Right renal cortex interstitium (tissue), 3 donors: ENCODE measurements at regions not wholly inside any gene's neighbourhood (a gene's known extent, or its start where the extent isn't known, plus 50 kb on each side); places are given as distances from the start of the nearest gene placed in this dataset.

Experiments
- DNase-seq, 3 donors: peaks; one replicate each; pipeline ENCODE4 v3.0.0-alpha.2; 2013; ENCODE audit warnings: low read depth in 3 of 3, low spot score in 2 of 3

DNA sequence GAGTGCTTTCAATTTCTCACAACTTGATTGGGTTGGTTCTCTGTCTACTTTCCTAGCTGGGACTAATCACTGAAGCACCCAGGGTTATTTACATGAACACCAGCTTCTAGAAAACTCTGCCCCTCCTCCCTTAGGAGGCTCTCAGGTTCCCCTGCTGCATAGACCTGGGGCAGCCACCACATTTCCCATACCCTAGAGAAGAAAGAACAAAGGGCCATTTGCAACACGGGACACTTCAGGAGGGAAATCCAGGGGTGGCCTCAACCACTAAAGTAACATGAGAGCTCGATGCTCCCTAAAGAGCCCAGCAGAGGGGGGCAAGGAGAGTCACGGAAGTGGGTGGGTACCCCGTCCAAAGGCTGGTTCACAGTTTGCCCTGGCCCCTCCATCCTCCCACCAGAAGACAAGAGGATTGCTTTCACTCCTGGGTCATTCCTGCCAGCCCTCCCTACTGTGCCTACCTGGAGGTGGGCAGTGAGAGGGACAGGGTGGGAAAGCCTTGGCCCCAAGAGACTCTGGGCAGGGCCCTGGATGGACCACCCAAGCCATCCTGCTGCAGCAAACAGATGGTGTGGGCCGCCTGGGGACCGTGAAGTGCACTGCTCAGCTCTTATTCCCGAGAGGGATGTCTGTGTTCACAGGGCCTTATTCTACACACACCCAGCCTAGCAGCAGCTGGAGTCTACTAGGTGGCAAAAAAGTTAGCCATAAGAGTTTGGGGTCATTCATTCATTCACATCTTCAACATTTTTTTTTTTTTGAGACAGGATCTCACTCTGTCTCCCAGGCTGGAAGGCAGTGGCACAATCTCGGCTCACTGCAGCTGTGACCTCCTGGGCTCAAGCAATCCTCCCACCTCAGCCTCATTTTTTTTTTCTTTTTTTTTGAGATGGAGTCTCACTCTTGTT, 392.1 kb downstream of the SOX9 start:
- DNase-seq, result no peak

DNA sequence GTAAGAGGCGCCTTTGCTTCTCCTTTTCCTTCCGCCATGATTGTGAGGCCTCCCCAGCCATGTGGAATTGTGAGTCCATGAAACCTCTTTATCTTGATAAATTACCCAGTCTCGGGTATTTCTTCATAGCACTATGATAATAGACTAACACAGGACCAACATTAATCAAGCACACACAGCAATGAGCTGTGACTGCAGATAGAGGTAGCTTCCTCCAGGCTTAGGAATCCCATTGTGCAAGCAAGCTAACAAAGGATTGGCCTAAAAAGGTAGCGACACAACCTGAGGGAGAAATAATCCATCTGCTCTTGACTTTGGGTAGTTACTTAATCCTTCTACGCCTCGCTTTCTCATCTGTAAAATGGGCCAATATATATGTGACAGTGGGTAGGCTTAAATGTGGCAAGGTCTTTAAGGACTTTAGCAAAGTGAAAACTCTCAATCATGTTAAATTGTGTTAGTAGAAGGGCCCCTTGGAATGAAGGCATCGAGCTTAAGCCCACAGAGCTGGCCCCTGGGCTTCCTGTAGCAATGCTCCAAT, 393.6 kb downstream of the SOX9 start:
- DNase-seq, result no peak

DNA sequence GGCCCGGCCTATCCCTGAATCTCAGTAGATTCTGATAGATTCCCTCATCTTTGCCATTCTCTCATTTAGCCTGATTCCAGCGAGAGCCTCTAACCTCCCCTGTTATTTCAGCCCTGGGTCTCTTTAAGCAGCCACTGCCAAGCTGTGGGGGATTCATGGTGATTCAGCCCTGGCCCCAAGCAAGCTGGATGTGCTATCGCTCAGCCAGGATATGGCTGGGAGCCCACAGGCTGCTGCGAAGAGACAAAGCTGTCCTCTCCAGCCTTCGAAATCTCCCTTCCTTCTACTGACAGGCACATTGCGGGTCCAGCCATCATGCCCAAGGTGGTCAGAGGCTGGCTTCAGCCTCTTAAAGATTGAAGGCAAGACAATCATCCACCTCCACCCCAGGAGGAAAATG, 394.1 kb downstream of the SOX9 start:
- DNase-seq, result no peak

DNA sequence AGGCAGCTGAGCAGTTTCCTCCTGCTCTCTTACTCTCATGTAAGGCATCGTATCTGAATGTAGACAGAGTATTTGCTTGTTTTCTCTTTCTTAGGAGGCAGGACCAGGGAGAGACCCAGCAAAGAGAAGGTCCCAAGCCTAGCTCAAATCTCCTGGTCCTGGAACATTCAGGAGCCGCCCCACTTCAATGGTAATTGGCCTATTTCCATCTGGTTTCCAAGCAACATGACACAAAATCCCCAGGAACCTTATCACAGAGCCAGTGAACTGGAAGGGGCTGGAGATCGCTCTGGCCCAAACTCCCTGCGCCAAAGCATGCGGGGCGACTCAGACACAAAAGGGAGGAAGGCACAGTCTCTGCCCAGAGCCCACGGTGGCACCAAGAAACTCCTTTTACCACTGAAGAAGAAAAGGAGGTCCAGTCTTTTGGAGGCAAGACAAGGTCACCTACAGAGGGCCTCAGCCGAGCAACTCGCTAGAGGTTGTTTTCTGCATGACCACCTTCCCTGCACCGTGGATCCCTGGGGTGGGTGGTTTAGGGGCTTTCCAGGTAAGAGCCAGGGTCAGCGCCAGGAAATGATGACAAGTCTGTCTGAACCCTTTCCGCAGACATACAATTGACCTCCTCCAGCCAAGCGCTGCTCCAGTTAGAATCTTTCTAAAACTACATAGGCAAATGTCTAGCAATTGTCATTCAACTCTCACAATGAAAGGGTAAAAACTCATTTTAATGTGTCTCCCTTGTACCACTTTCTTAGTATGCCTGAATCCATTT, 394.7 kb downstream of the SOX9 start:
- DNase-seq, result peak in 1 of 3 donors; percentile 60

DNA sequence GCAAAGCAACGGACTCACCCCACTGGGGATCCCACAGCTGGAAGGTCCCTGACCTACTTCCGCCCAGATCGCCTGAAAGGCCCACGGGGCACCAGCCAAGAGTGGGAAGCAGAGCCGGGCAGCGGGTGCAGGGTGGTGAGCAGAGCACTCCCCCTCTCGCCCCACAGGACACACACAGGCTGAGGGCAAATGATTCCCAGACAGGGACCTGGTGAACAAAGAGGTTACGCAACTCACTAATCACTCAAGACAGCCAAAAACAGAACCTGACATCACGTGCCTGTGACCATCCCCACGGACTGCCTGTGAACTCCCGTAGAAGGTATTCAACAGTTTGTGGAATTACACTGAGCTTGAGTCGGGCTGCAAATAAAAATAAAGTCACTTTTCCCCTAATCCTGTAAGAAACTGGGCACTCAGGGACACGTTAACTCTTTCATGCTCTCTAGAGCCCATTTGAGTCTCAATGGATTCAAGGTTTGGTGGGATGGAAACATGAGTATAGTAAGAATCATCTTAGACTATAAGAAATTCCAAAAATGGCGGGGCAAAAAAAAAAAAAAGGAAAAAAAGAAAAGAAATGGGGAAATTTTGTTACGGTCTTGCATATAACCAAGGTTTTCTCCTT, 396.1 kb downstream of the SOX9 start:
- no peak for DNase-seq

DNA sequence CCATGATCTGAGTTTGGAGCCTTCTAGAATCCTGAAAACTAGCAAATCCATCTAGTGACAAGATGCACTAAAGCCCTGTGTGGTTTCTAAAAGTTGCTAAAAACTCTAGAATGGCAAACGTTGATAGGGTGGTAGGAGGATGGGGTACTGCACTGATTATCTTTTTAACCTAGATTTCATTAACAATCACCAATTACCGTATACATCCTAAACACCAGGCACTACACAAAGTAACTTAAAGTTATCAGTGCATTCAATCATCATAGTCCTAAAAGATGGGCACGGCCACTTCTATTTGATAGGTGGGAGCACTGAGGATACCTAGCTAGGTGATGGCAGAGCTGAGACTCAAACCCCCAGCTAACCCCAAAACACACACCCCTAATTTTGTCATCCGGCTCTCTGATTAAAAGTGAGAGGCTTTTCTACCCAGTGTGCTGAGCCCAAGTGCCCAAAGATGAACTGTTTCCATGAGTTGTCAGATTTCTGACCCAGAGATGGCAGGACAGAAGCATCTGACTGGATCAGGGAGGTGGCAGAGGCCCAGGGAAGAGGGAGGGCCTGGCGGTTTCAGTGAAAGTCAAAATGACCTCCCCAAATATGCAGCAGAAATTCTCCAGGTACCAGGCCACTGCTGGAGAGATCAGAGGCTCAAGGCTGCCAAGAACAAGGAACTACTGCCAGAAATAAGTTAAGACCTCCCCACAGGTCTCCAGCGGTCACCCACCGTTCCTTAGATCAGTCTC, 396.8 kb downstream of the SOX9 start:
- DNase-seq, result no peak

DNA sequence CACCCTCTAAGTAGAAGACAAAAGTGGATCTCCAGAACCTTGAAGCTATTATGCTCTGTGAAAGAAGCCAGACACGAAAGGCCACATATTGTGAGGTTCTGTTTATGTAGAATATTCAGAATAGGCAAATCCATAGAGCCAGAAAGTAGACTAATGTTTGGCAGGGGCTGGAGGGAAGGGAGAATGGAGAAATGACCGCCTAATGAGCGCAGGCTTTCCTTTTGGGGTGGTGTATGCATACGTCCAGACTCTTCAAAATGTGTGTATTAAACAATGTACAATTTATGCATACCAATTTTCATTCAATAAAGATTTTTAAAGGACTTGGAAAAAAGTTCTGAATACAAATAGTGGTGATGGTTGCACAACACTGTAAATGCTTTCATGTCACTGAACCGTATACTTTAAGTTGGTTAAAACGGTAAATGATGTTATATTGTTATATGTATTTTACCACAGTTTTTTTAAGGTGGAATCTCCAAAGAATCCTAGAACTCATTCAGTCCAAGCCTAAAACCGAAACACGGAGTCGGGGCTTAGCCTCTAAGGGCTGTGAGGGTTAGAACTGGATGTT, 397.4 kb downstream of the SOX9 start:
- DNase-seq, result no peak

DNA sequence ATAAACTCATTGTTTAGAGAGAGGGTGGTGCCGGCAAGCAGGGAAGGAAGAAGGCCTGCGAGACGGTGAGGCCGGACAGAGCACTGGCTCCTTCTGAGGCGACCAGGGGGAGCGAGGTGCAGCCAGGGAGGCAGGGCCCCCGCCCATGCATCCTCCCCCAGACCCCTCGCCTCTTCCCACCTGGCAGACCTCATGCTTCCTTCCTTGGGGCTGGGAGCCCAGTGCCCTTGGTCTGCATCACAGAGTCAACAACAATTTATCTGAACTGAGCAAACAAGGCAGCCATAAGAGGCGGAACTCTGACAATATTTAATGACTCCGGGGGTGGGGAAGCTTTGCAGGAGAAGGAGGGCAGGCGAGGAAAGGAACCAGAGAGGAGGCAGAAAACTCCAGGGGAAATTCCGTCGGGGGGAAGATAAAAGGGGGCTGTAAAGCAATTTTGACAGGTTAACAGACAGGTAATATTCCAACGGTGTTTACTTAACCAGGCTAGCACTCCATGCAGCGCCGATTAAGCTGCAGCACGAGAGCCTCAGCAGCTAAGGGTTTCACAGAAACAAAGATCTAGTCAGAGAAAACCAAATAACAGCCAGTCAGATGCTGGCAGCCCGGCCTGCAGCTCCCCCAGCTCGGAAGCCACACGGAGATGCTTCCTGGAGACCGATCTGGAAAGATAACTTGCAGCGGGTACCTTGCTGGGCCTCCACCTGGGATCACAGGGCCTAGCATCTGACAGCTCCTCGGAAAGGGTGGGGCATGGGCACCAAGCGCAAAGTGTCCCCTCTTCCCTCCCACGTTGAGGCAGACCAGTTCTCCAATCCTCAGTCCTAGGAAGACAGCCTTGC, 398.2 kb downstream of the SOX9 start:
- DNase-seq, result peak in 1 of 3 donors; percentile 33

DNA sequence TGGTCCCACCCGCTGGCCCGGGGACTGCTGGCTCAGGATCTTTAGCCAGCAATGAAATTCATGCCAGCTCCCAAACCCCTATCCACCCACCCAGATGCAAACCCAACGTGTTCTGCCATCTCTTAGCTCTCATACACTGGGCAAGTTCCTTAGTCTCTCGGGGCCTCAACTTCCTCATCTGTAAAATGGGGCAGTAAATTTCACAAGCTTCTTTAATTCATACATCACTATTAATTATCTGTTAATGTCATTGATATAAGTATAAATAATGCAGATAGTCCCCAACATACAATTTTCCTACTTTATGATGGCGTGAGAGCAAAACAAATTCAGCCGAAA, 398.7 kb downstream of the SOX9 start:
- no peak for DNase-seq

DNA sequence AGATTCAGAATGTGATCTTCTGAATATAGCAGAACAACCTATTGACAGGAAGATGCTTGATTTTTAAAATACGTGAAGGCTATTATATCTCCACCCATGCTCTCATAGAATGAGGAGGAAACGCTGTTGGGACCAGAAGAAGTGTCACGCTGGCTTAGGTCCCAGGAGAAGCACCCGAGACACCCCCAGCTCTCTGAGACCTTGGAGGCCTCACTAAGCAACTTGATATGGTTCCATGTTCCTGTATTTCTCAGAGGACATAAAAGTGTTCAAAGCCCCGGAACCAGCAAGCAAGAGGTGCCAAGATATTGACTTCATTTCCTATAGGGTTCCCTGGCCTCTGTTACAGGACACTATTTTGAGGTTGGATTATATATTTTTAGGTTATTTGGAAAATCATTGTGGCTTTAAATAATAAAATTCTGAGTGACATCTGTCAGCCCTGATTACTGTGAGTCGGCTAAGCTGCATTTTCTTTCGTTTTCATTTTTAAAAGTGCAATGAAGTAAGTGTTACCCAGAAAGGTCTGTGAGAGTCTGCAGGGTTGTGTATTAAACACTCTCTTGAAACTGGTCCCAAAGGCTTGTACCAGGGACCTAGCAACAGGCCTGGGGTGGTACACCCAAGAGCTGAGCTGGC, 400.0 kb downstream of the SOX9 start:
- DNase-seq, result no peak

DNA sequence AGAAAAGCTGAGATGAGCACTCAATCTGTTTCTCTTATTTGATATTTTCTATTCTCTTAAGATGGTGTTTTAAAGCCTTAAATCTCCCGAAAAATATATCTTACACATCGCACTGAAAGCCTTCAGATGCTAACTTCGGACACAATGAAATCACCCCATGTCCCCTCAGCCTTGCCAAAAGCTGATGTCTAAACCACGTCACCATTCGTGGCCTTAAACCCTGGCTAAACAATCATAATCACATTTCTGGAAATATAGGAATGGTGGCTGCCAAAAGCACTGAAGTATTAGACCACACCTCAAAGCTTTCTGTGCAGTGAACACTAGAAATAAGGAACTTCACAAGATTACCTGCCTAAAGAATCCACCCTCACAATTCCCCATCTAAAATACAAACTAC, 402.7 kb downstream of the SOX9 start:
- DNase-seq, result no peak

DNA sequence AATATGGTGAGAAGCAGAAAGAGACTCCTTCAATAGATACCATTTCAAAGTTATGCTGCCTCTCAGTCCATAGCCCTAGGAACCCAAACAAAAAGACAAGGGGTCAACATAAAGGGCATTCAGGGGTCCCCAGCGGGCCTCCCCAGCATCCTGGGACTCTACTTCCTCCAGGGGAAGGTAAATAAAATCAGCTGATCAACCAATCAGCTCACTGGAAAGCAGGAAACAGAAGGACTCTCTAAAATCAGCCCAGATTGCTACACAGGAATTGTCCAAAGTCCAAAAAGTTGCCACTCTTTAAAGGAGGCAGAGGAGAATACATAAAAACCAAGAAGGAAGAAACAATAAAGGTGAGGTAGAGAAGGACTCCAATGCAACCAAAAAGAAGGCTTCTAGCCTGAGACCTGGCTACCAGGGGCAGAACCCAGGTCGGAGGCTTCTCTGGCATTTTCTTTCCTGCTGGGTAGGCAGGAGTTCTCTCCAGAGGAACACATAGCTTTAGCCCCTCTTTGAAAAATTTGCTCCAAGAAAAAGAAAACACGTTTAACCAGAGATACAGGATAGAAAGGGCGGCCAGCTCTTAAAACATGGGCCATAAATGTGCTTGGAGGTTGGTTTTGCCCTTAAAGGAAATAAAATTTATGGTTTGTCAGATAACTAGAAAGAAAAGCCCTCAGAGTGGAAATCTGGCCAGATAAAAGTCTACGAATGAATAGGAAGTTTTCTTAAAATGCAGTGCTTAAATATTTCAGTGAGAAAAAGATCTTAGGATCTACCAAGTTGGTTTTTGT, 404.6 kb downstream of the SOX9 start:
- no peak for DNase-seq

DNA sequence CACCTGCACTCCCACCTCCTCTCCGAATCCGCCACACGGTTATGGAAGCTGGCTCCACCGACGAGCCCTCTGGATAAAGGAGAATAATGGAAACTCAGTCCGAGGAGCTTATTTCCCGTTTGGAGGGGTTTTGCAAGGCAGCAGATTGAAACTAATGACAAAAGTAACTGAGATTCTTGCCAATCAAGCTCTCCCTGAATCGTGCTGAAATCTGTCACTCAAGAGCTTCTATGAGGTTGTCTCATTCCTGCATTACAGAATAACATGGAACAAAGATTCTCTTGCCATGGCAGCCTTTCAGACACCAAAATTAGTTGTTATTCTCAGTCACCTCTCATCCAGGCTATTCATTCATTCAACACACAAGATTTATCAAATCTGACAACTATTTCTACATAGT, 405.9 kb downstream of the SOX9 start:
- no peak for DNase-seq

DNA sequence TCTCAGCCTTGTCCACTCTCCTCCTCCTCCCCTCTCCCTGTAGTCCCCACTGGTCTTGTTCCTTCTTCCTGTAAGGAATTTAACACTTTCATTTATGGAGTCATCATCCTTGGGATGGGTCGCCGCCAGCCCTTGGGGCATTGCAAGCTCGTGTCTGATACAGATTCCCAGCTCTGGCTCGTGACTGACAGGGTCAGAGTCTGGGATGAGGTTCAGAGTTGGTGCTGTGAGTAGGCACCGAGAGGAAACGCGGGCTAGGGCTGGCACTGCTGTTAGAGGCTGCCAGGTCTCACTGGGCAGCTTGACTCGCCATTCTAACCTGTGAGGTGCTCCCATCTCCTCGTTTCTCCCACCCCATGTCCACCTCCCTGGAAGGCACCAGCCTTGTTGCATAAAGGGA, 407.0 kb downstream of the SOX9 start:
- DNase-seq, result no peak

DNA sequence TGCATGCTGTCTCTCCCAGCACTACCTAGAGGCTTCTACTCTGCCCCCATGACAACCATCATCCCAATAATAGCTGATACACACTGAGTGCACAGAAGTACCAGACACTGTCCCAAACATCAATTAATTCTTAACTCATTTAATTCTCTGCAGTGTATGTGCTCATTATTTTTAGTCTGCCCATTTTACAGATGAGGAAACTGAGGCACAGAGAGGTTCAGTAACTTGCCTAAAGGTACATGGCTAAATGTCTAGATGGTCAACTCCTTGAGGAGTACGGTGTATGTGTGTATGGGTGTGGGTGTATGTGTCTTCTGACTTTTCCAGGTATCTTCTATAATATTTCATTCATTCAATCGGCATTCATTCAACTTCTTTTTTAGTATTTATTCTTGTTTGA, 407.9 kb downstream of the SOX9 start:
- no peak for DNase-seq

DNA sequence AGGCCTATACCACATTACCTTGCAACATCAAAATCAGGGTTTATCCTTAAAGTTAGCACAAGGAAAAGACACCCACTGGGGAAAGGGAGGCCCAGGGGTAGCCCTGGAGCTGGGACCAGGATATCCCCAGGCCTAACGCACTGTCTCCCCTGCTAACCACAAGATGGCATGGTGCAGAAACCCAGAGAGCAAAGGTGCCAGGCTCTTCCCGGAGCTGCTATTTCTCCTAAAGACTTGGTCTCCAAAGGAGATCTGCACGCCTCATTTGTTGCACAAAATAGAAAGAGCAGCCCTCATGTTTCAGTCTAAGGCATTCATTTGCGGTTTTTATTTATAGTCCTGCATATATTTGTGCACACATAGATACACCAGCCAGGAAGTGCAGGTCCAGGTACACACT, 408.6 kb downstream of the SOX9 start:
- DNase-seq, result no peak

DNA sequence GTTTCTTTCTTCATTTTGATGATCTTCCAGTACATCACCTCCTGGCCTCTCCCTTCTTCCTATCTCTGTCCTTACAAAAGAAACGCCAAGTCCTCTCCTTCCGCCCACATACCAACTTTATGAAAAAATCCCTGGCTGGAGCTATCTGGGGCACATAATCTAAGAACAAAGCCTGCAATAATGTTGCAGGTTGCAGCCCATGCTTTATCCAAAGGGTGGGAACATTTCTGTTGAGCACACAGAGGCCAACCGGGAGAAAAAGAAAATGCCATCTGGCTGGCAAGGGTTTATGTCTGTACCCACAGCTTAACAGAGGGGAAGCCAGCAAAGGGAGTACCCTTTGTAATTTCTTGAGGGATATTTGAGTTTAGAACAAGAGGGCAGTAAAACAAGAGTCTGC, 409.6 kb downstream of the SOX9 start:
- DNase-seq, result no peak

DNA sequence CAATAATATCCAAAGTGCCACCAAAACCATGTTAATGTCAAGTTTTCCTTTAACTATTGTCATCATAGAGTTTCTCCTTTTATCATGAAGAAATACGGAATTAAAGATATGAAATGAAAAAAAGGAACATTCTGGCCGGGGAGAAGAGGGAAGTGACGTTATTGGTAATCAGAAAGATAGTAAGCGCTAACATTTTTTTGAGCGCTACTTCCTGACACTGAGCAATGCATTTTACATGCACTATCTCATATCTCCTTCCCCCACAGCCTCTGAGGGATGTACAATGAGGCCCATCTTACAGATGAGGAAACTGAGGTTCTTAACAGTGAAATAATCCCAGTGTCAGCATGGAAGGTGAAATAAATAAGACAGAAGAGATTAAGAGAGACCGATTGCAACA, 410.9 kb downstream of the SOX9 start:
- no peak for DNase-seq
